Small intestine (tissue), 7 donors: ENCODE measurements at regions not wholly inside any gene's neighbourhood (a gene's known extent, or its start where the extent isn't known, plus 50 kb on each side); places are given as distances from the start of the nearest gene placed in this dataset.
A peak's percentile ranks its signal among the peaks of the same experiment; 100 is the strongest.
"Not testable (repeated sequence)": the region's sequence is repeated elsewhere in the genome, so short reads cannot be mapped to it uniquely, and the experiment has no call there.

Experiments used
- DNase-seq, 2 donors: peaks; one replicate each; pipeline versions ENCODE4 v3.0.0 to v3.0.0-alpha.2; 2013
- FAIRE-seq: peaks from 2 replicates; lab custom pipeline; 2012; peaks lifted over from hg19 to GRCh38; lab: Jason Lieb, UNC
- H3K27ac ChIP-seq, 3 donors: one replicate each; pipeline ENCODE4 v1.5.1; 2013; ENCODE audit warnings: low read length in 2 of 3, mild to moderate bottlenecking in 2 of 3, control low read depth in 1 of 3, inconsistent platforms in 1 of 3, low read depth in 1 of 3, moderate library complexity in 1 of 3
- H3K27me3 ChIP-seq, 3 donors: one replicate each; pipeline ENCODE4 v1.6.1; 2013; ENCODE audit warnings: low read length in 3 of 3, inconsistent platforms in 1 of 3; ENCODE audit not compliant: control insufficient read depth in 3 of 3, insufficient read depth in 3 of 3
- H3K36me3 ChIP-seq, 3 donors: one replicate each; pipeline ENCODE4 v1.6.1; 2013; ENCODE audit warnings: low read length in 3 of 3, inconsistent platforms in 1 of 3, low read depth in 1 of 3, mild to moderate bottlenecking in 1 of 3, moderate library complexity in 1 of 3; ENCODE audit not compliant: control insufficient read depth in 3 of 3, insufficient read depth in 2 of 3
- H3K4me1 ChIP-seq, 3 donors: one replicate each; pipeline ENCODE4 v1.6.1; 2013; ENCODE audit warnings: low read length in 2 of 3, inconsistent platforms in 1 of 3, low read depth in 1 of 3, mild to moderate bottlenecking in 1 of 3, moderate library complexity in 1 of 3; ENCODE audit not compliant: control insufficient read depth in 3 of 3, insufficient read depth in 2 of 3
- H3K4me3 ChIP-seq, 3 donors: one replicate each; pipeline ENCODE4 v1.5.1; 2013; ENCODE audit warnings: low read length in 3 of 3, control low read depth in 1 of 3, inconsistent platforms in 1 of 3, low read depth in 1 of 3, mild to moderate bottlenecking in 1 of 3, moderate library complexity in 1 of 3
- H3K9me3 ChIP-seq, 2 donors: one replicate each; pipeline ENCODE4 v1.6.1; 2013; ENCODE audit warnings: low read depth in 1 of 2, low read length in 1 of 2; ENCODE audit not compliant: control insufficient read depth in 2 of 2, insufficient read depth in 1 of 2
- WGBS, 3 donors: extraction: QIAGEN DNeasy Blood & Tissue Kit; methylation state at CpG; one replicate each; pipeline ENCODE4 v1.1.7; 2013; 5-methylcytosine and 5-hydroxymethylcytosine counted together
- donor health status: healthy with polysubstance abuse.
- donor health status: control.
- donor health status: control.
- donor health status: Bipolar disorder and iron deficiency.
- donor health status: healthy.

DNA sequence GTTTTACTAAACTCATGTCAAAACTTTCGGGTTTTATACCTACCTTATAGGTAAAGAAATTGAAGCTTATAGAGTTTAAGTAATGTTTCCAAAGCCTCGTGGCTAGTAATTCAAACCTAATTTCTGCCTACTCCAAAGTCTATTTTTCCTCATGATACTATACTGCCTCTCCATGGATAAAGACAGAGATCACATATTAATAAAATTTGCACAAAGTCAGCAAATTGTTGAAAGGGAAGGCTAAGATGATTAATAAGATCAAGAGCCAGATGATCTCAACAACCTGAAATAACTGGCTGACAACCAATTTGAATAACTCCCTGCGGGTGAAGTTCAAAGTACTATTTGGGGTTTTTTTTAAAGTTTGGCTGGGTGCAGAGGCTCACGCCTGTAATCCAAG is 233.7 kb downstream of the CEP170 start:
- not testable (repeated sequence) for H3K27me3 ChIP-seq, H3K36me3 ChIP-seq, H3K4me3 ChIP-seq, DNase-seq, FAIRE-seq, H3K4me1 ChIP-seq, H3K9me3 ChIP-seq, H3K27ac ChIP-seq
- 51 to 66% (median 54%) methylated on average over 4 of the region's 4 CpGs for WGBS, 3 donors

DNA sequence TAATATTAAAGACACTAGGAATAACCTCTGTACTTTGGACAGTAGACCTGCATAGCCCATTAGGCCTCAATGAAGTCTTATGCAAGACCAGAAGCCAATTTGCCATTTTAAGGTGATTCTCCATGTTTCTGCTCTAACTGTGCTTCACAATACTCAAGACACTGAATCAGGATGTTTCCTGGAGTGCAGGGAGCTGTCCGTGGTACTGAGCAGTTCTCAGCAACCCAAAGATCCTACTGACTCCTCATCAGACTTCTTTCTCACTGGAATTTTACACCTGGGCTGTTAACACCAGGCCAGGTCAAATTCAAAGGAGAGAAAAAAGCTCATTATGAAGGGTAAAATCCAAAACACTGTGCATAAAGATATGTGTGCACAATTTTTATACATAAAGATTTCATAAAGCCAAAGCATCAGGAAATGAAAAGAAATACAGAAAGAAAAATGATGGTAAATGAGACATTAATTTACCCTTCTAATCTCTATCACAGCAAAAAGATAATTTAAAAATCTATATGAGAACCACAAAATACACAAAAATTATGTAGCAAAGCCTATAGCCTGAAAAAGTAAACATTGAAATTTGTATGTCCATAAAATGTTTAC is 235.9 kb downstream of the CEP170 start:
- DNase-seq, H3K9me3 ChIP-seq, FAIRE-seq, H3K27me3 ChIP-seq, H3K36me3 ChIP-seq, H3K4me1 ChIP-seq, H3K4me3 ChIP-seq, H3K27ac ChIP-seq: not testable (repeated sequence)
- WGBS, 3 donors = 3 to 13% (median 4%) methylated on average over 1 of the region's 1 CpG

GRCh38 chr1:243010719-243011118 is 244.4 kb downstream of the CEP170 start:
- not testable (repeated sequence) for H3K27me3 ChIP-seq, H3K36me3 ChIP-seq, DNase-seq, H3K4me1 ChIP-seq, H3K27ac ChIP-seq, H3K4me3 ChIP-seq, H3K9me3 ChIP-seq, FAIRE-seq
- 8 to 21% (median 14%) methylated on average over 2 of the region's 3 CpGs for WGBS, 3 donors

DNA sequence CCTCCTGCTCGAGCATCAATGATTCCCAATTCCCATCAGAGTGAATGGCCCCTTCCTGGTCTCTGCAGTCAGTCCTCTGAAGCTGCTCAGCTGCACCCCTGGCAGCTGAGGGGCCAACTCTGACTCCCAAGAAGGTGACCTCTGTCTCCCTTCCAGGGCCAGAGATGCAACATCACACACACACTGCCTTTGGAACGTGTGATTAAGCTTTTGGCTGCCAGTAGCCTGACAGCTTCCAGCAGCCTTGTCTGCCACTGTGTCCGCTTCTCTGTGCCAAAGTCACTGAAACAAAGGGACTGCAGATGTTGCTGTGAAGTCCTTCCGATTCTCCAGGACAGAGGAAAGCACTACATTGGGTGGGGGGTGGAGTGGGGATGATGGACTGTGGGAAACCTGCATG is 254.1 kb downstream of the CEP170 start:
- not testable (repeated sequence) for H3K27me3 ChIP-seq, H3K9me3 ChIP-seq, H3K4me3 ChIP-seq, H3K4me1 ChIP-seq, H3K36me3 ChIP-seq, FAIRE-seq, H3K27ac ChIP-seq, DNase-seq
- 44 to 49% (median 48%) methylated on average over 3 to 4 of the region's 4 CpGs for WGBS, 3 donors

GRCh38 chr1:242992776-242993175 is 262.3 kb downstream of the CEP170 start:
- not testable (repeated sequence) for DNase-seq, H3K4me3 ChIP-seq, H3K27ac ChIP-seq, H3K9me3 ChIP-seq, H3K27me3 ChIP-seq, FAIRE-seq, H3K4me1 ChIP-seq, H3K36me3 ChIP-seq
- WGBS, 3 donors = 75 to 78% (median 76%) methylated on average over 3 of the region's 3 CpGs

DNA sequence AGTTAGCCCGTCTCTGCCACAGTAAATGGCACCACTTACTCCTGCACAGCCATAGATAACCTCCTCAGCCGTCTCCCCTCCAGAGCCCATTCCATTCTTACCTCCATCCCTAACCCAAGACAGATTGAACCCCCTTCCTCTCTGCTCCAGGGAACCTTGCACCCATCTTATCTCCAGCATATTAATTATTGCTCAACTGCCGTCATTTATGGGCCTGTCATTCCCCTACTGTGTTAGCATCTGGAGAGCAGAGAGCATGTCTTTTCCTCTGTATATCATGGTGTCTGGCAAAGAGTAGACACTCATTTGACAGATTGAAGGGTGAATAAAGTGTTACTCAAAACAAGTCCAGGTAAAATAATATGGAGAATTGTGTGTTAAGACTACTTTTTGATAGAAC is 270.0 kb downstream of the CEP170 start:
- H3K9me3 ChIP-seq, H3K36me3 ChIP-seq, H3K4me1 ChIP-seq, FAIRE-seq, H3K27ac ChIP-seq, H3K27me3 ChIP-seq, H3K4me3 ChIP-seq: not testable (repeated sequence)
- 18 to 63% (median 50%) methylated on average over 1 to 3 of the region's 3 CpGs for WGBS, 3 donors
- DNase-seq = peak in 1 of 2 donors; percentile 51

DNA sequence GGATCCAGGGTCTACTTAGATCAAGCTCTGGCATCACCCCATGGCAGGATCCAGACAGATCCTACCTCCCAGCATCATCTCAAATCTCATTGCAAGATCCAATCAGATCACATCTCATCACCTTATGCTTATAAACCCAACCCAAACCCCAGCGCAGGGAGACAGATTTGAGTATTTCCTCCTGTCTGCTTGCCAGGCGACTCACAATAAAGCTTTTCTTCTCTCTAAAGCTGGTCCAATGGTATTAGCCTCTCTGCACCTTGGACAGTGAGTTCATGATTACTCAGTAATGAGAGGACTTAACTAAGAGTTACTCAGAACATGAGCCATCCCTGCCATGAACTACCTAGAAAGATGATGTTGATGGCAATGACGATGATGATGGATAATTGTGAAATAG is 281.7 kb downstream of the CEP170 start:
- H3K27ac ChIP-seq, FAIRE-seq, H3K4me1 ChIP-seq, H3K27me3 ChIP-seq, H3K4me3 ChIP-seq, H3K9me3 ChIP-seq, H3K36me3 ChIP-seq, DNase-seq: not testable (repeated sequence)
- WGBS, 3 donors = 90 to 92% (median 90%) methylated on average over 3 of the region's 3 CpGs

DNA sequence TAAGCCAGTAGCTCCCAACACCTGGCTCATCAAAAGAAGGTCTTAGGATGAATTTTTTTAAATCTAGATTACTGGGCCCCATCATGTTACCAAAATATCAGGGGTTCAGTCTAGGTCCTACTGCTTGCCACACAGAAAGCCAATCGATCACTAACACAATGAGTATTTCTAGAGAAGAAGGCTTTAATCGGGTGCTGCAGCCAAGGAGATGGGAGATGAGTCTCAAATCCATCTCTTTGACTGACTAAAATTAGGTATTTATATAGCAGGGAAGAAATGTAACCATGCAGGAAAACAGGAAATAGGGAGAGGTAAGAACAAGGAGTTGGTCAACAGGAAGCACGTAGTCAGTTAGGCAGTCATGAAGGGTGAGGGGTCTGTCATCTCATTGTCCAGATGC is 288.2 kb downstream of the CEP170 start:
- H3K27me3 ChIP-seq = no peaks in the 10 kb centered on the region
- H3K27ac ChIP-seq = no peak overlapping the region
- 87 to 95% (median 93%) methylated on average over 3 of the region's 3 CpGs for WGBS, 3 donors
- no peaks in the 10 kb centered on the region for H3K4me1 ChIP-seq
- no peaks in the 10 kb centered on the region for H3K36me3 ChIP-seq
- FAIRE-seq = no peak
- peaks cover 0 to 3% of the 10 kb centered on the region in 2 donors for H3K9me3 ChIP-seq
- H3K4me3 ChIP-seq = no peak overlapping the region
- DNase-seq = no peak

GRCh38 chr1:242959397-242959796 is 295.7 kb downstream of the CEP170 start:
- not testable (repeated sequence) for H3K27me3 ChIP-seq, FAIRE-seq, H3K36me3 ChIP-seq, H3K4me1 ChIP-seq, H3K4me3 ChIP-seq, H3K9me3 ChIP-seq, H3K27ac ChIP-seq, DNase-seq
- WGBS, 3 donors = 62 to 71% (median 65%) methylated on average over 3 of the region's 3 CpGs
